GM18520 (cell line): ENCODE measurements at regions not wholly inside any gene's neighbourhood (a gene's known extent, or its start where the extent isn't known, plus 50 kb on each side); places are given as distances from the start of the nearest gene placed in this dataset.

Source experiments
- ATAC-seq: cut with Tn5 transposase; IDR thresholded peaks from one replicate; pipeline ENCODE4 v1.9.1; 2021; ENCODE audit not compliant: unreplicated experiment

DNA sequence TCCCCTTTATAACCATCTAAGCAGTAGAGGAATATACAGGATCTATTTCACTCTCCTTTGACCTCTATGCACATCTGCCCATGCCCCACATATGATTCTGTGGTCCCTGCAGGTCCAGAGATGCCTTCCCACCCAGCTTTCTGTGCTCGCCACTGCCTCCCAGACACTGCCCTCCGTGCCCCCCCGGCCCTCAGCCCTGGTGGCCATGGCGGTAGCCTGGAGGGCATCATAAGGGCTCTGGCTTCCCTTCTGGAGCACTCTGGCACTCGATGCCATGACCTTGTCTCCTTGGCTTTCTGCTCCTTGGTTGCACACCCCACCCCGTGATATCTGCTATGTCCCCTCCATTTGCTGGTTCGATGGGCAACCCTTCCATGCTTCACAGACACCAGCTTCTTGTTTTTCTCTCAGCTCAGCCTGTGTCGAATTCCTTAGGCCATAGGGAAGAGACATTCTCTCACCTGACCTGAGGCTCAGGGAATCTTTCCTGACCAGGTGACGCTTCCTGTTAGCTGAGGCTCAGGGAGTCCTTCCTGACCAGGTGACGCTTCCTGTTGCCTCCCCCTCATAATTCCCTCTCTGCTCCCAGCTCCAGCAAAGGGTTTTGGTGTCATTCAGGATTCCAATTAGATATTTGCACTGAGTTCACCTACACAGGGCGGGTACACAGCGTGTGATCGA, 100.4 kb upstream of the GLI3 start:
- no peak for ATAC-seq

DNA sequence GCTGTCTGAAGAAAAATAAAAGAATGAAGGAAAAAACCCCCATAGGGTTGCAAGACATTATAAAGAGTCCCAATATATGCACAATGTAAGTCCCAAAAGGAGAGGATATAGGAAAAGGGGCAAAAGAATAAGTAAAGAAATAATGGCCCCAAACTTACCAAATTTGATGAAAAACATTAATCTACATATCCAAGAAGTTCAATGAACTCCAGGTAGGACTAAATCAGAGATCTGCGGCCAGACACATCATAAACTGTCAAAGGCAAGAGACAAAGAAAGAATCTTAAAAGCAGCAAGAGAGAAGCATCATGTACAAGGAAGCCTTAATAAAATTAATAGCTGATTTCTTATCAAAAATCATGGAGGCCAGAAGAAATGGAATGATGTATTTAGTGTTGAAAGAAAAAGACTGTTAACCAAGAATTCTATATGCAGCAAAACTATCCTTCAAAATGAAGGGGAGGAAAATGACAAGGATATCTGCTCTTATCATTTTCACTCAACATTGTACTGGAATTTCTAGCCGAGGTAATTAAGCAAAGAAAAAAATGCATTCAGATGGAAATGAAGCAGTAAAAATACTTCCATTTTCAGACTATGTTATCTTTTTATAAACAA, 95.7 kb upstream of the GLI3 start:
- no peak for ATAC-seq

DNA sequence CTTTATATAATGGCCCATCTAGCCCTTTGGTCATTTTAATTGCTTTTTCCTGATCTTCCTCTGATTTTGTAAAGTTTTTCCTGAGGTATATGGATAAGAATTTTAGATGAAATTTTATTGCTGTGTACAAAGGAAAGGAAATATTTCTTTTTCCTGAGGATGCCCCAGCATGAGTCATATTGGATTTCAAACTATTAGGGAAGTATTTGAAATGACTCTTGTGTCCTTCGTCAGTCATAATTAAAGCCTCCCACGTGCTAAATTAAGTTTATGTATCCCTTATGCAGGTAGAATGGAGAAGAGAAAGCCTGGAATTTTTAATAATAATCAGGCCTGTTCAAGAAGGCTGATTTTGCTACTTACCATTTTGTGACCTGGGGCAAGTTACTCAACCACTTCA, 82.6 kb upstream of the GLI3 start:
- no peak for ATAC-seq

DNA sequence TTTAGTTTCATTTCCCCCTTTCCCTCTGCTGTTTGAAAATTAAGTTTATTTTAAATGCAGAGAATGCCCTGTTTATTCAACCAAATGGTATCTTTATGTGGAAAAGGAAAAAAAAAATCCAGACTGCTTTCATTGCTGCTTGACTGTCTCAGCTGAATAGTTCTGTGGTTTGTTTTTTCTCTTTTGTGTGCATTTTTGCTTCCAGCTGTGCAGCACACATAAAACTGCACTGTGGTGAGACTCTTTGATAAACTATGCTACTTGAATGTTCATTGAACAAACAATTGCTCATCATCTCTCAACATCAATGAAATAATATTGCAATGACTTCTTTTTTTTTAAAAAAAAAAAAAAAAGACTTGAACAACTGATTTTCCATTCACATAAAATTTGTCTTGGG, 78.6 kb upstream of the GLI3 start:
- no peak for ATAC-seq

DNA sequence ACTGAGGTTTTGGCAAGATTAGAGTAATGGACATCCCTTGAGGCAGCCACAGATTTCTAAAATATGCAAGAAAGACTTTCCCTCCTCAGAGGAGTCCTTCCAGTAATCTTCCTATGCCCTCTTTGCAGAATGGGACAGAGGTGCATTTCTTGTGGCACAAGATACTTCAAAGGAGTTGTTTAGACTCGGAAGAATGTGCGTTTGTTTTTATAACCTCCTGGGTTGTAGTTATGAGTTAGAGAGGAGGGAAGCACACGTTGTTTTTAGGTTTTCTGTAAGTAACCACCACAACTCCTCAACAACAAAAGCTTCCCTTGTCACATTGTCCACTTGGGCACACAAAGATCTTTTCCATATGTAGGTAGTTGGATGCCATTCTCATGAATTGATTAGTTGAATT, 78.1 kb upstream of the GLI3 start:
- no peak for ATAC-seq

DNA sequence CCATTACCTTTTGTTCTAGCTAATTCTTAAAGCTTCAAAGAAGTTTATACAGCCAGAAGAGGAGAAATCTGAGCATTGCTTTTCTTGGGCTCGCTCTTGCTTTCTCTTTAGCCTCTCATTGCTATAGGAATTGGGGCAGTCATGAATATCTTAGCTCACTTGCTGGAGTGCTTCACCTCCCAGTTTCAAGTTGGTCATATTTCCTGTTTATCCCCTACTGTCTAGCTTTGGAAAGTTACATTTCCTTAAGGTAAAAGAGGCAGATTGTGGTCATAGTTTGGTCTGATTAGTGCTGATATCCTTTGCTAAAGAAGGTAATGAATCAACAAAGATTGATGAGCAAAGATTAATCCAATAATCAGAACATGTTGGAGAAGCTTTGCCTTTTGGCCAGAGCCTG, 77.7 kb upstream of the GLI3 start:
- ATAC-seq: no peak

DNA sequence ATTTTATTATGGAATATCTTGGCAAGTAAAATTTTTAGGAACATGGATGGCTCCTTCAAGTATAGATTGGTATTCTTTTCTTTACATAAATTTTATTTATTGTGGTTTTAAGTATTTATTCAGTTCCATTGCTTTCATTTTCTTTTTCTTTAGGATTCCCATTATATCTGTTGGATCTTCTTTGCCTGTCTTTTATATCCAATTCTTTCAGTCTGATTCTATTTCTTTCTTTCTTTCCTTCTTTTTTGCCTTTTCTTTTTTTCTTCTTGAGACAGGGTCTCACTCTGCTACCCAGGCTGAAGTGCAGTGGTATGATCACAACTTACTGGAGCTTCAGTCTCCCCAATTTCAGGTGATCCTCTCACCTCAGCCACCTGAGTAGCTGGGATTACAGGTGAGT, 74.2 kb upstream of the GLI3 start:
- no peak for ATAC-seq

DNA sequence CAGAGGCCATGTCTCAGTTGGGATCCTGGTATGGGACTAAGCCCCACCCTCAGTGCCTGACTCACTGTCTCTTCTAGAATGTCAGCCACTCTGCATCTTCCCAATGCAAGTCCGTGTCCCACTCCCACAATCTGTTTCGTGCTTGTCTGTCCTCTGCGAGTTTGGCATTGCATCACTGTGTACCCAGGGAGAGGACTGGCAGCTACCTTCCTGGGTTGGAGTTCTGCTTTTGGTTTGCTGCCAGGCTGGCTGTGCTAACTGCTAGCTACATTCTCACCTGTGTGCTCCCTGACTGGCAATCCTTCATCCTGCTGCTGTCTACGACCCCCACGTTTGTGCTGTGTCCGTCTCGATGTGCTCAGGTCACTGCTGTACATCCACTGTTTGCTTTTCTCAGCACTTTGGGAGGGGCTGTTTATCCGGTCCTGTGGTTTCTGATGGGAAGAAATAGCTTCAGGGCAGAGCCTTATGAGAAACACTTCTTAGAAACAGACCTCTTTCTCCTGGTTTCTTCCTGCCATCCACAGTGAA, 56.0 kb upstream of the GLI3 start:
- ATAC-seq: no peak

DNA sequence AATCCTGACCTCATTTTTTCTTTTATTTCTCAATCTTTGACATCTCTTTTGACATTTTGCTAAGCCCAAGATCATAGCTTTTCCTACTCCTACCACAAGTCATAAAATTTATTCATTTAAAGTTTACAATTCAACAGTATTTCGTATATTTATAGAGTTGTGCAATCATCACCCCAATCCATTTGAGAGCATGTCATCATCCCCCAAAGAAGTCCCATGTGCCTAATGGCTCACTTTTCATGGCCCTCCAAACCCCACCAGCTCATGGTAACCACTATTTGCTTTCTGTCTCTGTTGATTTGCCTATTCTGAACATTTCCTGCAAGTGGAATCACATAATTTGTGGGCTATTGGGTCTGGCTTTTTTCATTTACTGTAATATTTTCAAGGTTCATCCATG, 52.5 kb upstream of the GLI3 start:
- no peak for ATAC-seq
